CD4-positive, alpha-beta T cell (primary cell): ENCODE measurements at regions not wholly inside any gene's neighbourhood (a gene's known extent, or its start where the extent isn't known, plus 50 kb on each side); places are given as distances from the start of the nearest gene placed in this dataset.

Experiments used
- ATAC-seq: fragments of 200-7000 bp; cut with Tn5 transposase; one replicate; pipeline ENCODE4 v1.10.0; 2022; ENCODE audit warnings: mild to moderate bottlenecking; ENCODE audit not compliant: poor library complexity
- CTCF ChIA-PET: fragments of 350-600 bp; sonication (Branson Sonifier 250); formaldehyde crosslinking; loops from one replicate; lab custom pipeline; 2021; ENCODE audit warnings: antibody characterized with exemption, inconsistent platforms; lab: Charles Lee
- POLR2A ChIA-PET: fragments of 350-600 bp; sonication (Branson Sonifier 250); formaldehyde crosslinking; loops from one replicate; lab custom pipeline; 2021; ENCODE audit warnings: antibody characterized with exemption, inconsistent platforms; lab: Charles Lee
- DNase-seq, 14 experiments: peaks; one replicate each; pipeline ENCODE4 v3.0.0-alpha.2; 2013 to 2020; ENCODE audit warnings: mixed read lengths in 2 of 14
- H3K27ac ChIP-seq, 2 donors: one replicate each; pipeline versions ENCODE4 v1.5.1 to v1.7.0; 2013; ENCODE audit warnings: low read length in 2 of 2, low read depth in 1 of 2, mild to moderate bottlenecking in 1 of 2
- H3K27me3 ChIP-seq, 2 experiments: 1 replicate in 1 of 2; 2 replicates in 1 of 2; pipeline versions ENCODE4 v1.6.1 to v1.7.0; 2013; ENCODE audit warnings: low read length in 2 of 2, control low read depth in 1 of 2, mild to moderate bottlenecking in 1 of 2, moderate library complexity in 1 of 2; ENCODE audit not compliant: insufficient read depth in 2 of 2, control insufficient read depth in 1 of 2
- H3K36me3 ChIP-seq: one replicate; pipeline ENCODE4 v1.6.1; 2013; ENCODE audit warnings: low read length, control low read depth; ENCODE audit not compliant: insufficient read depth
- H3K4me1 ChIP-seq: one replicate; pipeline ENCODE4 v1.6.1; 2013; ENCODE audit warnings: low read length, control low read depth; ENCODE audit not compliant: insufficient read depth
- H3K4me3 ChIP-seq: one replicate; pipeline ENCODE4 v1.5.1; 2013; ENCODE audit warnings: mild to moderate bottlenecking, low read length, moderate library complexity
- H3K9me3 ChIP-seq, 2 experiments: 1 replicate in 1 of 2; 2 replicates in 1 of 2; pipeline versions ENCODE4 v1.6.1 to v1.7.0; 2013; ENCODE audit warnings: low read length in 2 of 2, mild to moderate bottlenecking in 2 of 2, control low read depth in 1 of 2, moderate library complexity in 1 of 2; ENCODE audit not compliant: control insufficient read depth in 1 of 2, insufficient read depth in 1 of 2
- H3K27ac Mint-ChIP-seq: one replicate; pipeline ENCODE4 v1.8.0; 2020; ENCODE audit warnings: mixed read lengths
- H3K27me3 Mint-ChIP-seq: one replicate; pipeline ENCODE4 v1.8.0; 2021; ENCODE audit warnings: mixed read lengths
- H3K36me3 Mint-ChIP-seq: one replicate; pipeline ENCODE4 v1.8.0; 2021; ENCODE audit warnings: low read depth, mixed read lengths
- H3K4me1 Mint-ChIP-seq: one replicate; pipeline ENCODE4 v1.8.0; 2021; ENCODE audit warnings: low read depth, mixed read lengths
- H3K4me3 Mint-ChIP-seq: one replicate; pipeline ENCODE4 v1.8.0; 2020; ENCODE audit warnings: mild to moderate bottlenecking, mixed read lengths
- H3K9me3 Mint-ChIP-seq: one replicate; pipeline ENCODE4 v1.8.0; 2020; ENCODE audit warnings: mixed read lengths
- intact Hi-C, 2 experiments: fragments of 100-400 bp; cut with DNase I in 1 of 2; cut with micrococcal nuclease in 1 of 2; formaldehyde crosslinking; loops; one replicate each; pipeline versions ENCODE4 v1.15.1 to v1.9.0; 2023 to 2025; cut with DNase I, micrococcal nuclease
- TF ChIP-seq, protein P1 (sequence below): fragments of 200-600 bp; IDR thresholded peaks from one replicate; pipeline ENCODE4 v1.8.0; 2022; ENCODE audit warnings: antibody characterized with exemption, mild to moderate bottlenecking

DNA sequence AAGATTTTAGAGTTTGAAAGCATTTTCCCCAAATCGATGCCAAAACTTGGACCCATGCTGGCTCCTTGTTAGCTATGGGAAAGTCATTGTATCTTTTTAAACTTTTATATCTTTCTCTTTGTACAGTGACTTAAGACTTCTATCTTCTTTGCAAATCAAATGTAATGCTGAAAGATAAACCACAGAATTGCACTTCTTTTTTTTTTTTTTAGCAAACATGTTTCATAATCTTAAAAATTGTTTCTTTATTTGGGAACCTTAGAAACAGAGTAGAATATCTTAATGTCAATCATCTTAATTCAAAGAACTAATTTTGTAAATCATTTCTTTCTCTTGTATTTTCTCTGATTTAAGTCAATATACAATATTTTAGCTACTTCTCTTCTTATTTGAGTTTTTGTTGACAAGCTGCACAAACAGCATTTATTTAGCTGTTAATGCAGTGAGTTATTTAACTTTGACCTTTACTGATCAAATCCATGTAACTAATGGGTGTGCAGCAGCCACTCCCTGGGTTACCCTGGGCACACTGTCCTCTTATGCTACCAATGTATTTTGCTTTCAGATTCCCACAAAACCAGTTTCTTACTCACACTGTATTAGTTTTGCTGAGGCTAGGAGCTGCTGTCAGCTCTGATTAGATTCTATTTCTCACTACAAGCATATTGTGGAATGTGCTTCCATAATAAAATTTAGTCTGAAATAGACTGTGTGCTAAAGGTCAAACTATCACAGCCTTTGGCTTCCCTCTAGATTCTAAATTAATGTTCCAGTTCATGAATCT lies 279.6 kb downstream of the ADGB start:
- CTCF ChIA-PET, result interaction anchor here (0.7 kb wide), 1 partner anchor 841 kb away, joined by 3 read pairs; no protein-coding TSS in a partner anchor
- intact Hi-C loops, result no loop called here
- no peak overlapping the region for H3K27ac ChIP-seq

GRCh38 chr6:146878952-146879340 lies 280.2 kb downstream of the ADGB start:
- no peak overlapping the region for H3K4me3 ChIP-seq
- CTCF ChIA-PET, result no interaction called here

More for the DNA sequence above, 279.6 kb downstream of the ADGB start:
- no peak for ATAC-seq
- Histone ChIP-seq H3K4me3 (no peak overlapping the region), H3K36me3 (no peaks in the 10 kb centered on the region), H3K9me3 (no peaks in the 10 kb centered on the region), H3K27me3 (no peaks in the 10 kb centered on the region), H3K4me1 (no peaks in the 10 kb centered on the region)
- Mint-ChIP-seq H3K9me3 (no peaks in the 10 kb centered on the region), H3K27me3 (no peaks in the 10 kb centered on the region), H3K4me1 (no peaks in the 10 kb centered on the region), H3K4me3 (no peak overlapping the region), H3K36me3 (no peaks in the 10 kb centered on the region), H3K27ac (no peak overlapping the region)
- POLR2A ChIA-PET, result no interaction called here
- no peak for DNase-seq
- TF ChIP-seq, protein P1, sequence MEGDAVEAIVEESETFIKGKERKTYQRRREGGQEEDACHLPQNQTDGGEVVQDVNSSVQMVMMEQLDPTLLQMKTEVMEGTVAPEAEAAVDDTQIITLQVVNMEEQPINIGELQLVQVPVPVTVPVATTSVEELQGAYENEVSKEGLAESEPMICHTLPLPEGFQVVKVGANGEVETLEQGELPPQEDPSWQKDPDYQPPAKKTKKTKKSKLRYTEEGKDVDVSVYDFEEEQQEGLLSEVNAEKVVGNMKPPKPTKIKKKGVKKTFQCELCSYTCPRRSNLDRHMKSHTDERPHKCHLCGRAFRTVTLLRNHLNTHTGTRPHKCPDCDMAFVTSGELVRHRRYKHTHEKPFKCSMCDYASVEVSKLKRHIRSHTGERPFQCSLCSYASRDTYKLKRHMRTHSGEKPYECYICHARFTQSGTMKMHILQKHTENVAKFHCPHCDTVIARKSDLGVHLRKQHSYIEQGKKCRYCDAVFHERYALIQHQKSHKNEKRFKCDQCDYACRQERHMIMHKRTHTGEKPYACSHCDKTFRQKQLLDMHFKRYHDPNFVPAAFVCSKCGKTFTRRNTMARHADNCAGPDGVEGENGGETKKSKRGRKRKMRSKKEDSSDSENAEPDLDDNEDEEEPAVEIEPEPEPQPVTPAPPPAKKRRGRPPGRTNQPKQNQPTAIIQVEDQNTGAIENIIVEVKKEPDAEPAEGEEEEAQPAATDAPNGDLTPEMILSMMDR, result no peak

DNA sequence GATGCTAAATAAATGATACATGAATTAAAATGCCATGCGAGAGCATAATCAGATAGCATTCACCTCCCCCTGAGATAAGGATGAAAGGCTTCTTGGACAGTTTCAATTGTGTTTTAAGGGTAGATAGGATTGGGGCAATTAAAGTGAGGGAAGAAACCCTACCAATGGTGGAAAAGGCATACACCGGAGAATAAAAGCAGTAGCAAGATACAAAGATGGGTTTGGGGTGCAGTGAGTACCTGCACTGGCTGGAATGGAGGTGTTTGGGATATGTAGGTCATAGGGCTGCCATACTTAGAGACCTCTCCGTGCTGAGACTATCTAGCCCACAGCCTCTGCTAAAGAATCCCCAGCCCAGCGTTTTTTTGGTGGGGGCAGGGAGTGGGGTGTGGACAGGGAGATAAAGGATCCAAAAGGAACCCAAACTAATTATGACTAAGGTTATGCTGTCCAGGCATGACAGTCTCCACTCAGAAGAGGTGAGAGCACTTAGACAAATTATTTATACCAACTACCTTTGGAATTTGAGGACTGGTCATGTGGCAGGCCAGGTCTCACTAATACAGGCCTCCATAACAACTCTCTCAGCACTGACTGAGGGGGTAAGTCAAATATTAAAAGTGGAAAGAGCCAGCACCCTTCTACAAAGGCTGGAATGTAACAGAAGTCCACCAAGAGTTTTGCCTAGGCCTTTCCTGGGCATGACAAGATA lies 280.8 kb downstream of the ADGB start:
- H3K4me3 ChIP-seq, result no peak overlapping the region
- TF ChIP-seq, protein P1, result no peak
- H3K9me3 Mint-ChIP-seq, result no peaks in the 10 kb centered on the region
- H3K27ac Mint-ChIP-seq, result no peak overlapping the region
- H3K4me3 Mint-ChIP-seq, result no peak overlapping the region
- no peaks in the 10 kb centered on the region for H3K27me3 ChIP-seq
- ChIA-PET POLR2A (no interaction called here), CTCF (no interaction called here)
- H3K36me3 Mint-ChIP-seq, result no peaks in the 10 kb centered on the region
- no peak overlapping the region for H3K27ac ChIP-seq
- no peak for DNase-seq
- ATAC-seq, result no peak
- H3K9me3 ChIP-seq, result no peaks in the 10 kb centered on the region
- intact Hi-C loops, result no loop called here
- H3K4me1 Mint-ChIP-seq, result no peaks in the 10 kb centered on the region
- no peaks in the 10 kb centered on the region for H3K36me3 ChIP-seq
- H3K27me3 Mint-ChIP-seq, result no peaks in the 10 kb centered on the region
- no peaks in the 10 kb centered on the region for H3K4me1 ChIP-seq

More at GRCh38 chr6:146878952-146879340, 280.2 kb downstream of the ADGB start:
- H3K4me1 ChIP-seq, result no peaks in the 10 kb centered on the region
- H3K9me3 Mint-ChIP-seq, result no peaks in the 10 kb centered on the region
- H3K27ac ChIP-seq, result no peak overlapping the region
- H3K27ac Mint-ChIP-seq, result no peak overlapping the region
- no peaks in the 10 kb centered on the region for H3K9me3 ChIP-seq
- DNase-seq, result no peak
- H3K36me3 Mint-ChIP-seq, result no peaks in the 10 kb centered on the region
- TF ChIP-seq, protein P1, result no peak
- H3K4me1 Mint-ChIP-seq, result no peaks in the 10 kb centered on the region
- no peak overlapping the region for H3K4me3 Mint-ChIP-seq
- no peaks in the 10 kb centered on the region for H3K27me3 ChIP-seq
- ATAC-seq, result no peak
- H3K36me3 ChIP-seq, result no peaks in the 10 kb centered on the region
- H3K27me3 Mint-ChIP-seq, result no peaks in the 10 kb centered on the region
- POLR2A ChIA-PET, result no interaction called here
- intact Hi-C loops, result no loop called here
